ENCODE measurements at regions not wholly inside any gene's neighbourhood (a gene's known extent, or its start where the extent isn't known, plus 50 kb on each side); places are given as distances from the start of the nearest gene placed in this dataset.

DNA sequence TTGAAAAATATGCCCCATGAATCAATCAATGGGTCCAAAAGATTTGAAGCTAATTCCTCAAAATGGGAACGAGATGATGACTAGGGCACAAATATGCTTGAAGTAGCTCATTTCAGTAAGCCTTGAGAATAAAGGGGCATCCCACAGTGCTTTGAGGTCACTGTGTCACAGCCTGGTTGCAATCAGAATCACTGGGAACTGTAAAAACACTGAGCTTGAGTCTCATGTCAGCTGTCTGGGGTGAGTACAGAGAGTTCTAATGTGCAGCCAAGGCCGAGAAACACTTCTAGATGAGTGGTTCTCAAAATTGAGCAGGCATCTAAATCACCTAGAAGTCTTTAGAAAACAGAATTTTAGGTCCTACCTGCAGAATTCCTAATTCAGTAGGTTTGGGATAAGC, 120.5 kb upstream of the EGFL6 start:
- no peak overlapping the region for H3K56ac ChIP-seq (replicated peaks; ENCODE audit: insufficient read length, low read depth, low read length)
- H2BK20ac ChIP-seq (ENCODE audit: low read length): no peak overlapping the region
- H3K36me3 ChIP-seq (ENCODE audit: control insufficient read depth in 2 of 4, insufficient read depth in 4 of 4, low read length in 3 of 4): no peaks in the 10 kb centered on the region
- POLR2A ChIA-PET (ENCODE audit: partially characterized antibody): no interaction called here
- H3K23ac ChIP-seq (ENCODE audit: insufficient read length): no peak overlapping the region
- no peak overlapping the region for H3K4me2 ChIP-seq (ENCODE audit: insufficient read depth in 1 of 2, low read depth in 2 of 2, low read length in 2 of 2)
- no peak overlapping the region for H2BK15ac ChIP-seq (ENCODE audit: low read length)
- H3K79me1 ChIP-seq (ENCODE audit: low read depth, low read length): no peaks in the 10 kb centered on the region
- no peak overlapping the region for H3K4me3 ChIP-seq (ENCODE audit: extremely low read depth in 1 of 4, insufficient read depth in 2 of 4, low read depth in 3 of 4, low read length in 4 of 4)
- no peak overlapping the region for H2AK5ac ChIP-seq (ENCODE audit: low read depth, low read length)
- TF ChIP-seq CTBP2 (IDR thresholded peaks at IDR 0.05; ENCODE audit: borderline replicate concordance, insufficient read depth, insufficient read length, low read length): no peak
- no peak for TF ChIP-seq RXRA (IDR thresholded peaks at IDR 0.05; ENCODE audit: insufficient read depth, low read depth, low read length)
- TF ChIP-seq TEAD4 (IDR thresholded peaks at IDR 0.05; ENCODE audit: low read depth, low read length): no peak
- no peak for TF ChIP-seq ZNF274 (IDR thresholded peaks at IDR 0.05; ENCODE audit: borderline replicate concordance, extremely low read depth, low read length)
- no peak for TF ChIP-seq SIX5 (IDR thresholded peaks at IDR 0.05; ENCODE audit: low read depth, low read length)
- TF ChIP-seq EGR1 (IDR thresholded peaks at IDR 0.05; ENCODE audit: borderline replicate concordance, low read depth, low read length): no peak
- TF ChIP-seq BRCA1 (IDR thresholded peaks at IDR 0.05; ENCODE audit: low read depth, low read length): no peak
- TF ChIP-seq RBBP5 (IDR thresholded peaks at IDR 0.05; ENCODE audit: borderline replicate concordance, low read depth, low read length): no peak
- no peak overlapping the region for H2AFZ ChIP-seq (ENCODE audit: low read length)
- no peak overlapping the region for H3K18ac ChIP-seq (ENCODE audit: extremely low read depth, low read length)
- H4K20me1 ChIP-seq (replicated peaks in 1 of 2; ENCODE audit: control insufficient read depth in 1 of 2, insufficient read depth in 2 of 2, low read length in 2 of 2): no peaks in the 10 kb centered on the region
- CTCF ChIA-PET (ENCODE audit: partially characterized antibody): interaction anchor here (1.1 to 1.5 kb wide), 2 partner anchors 39 to 502 kb away, joined by 3 to 4 read pairs; no protein-coding TSS in a partner anchor
- no peaks in the 10 kb centered on the region for H3K23me2 ChIP-seq (ENCODE audit: low read depth, low read length)
- no peak overlapping the region for H3K27ac ChIP-seq (ENCODE audit: low read depth, low read length)
- H3K4me1 ChIP-seq (replicated peaks in 1 of 4; ENCODE audit: control insufficient read depth in 3 of 4, insufficient read depth in 4 of 4, low read length in 3 of 4): no peaks in the 10 kb centered on the region
- 85% methylated on average over 2 of the region's 2 CpGs; no CpG with 5 or more reads in 1 of the 2 experiments for WGBS, 2 experiments (ENCODE audit: extremely low coverage in 1 of 2, insufficient coverage in 1 of 2, insufficient read length in 1 of 2, insufficient replicate concordance in 2 of 2, low coverage in 1 of 2, low lambda C conversion rate in 2 of 2, missing lambda C conversion rate in 1 of 2)
- no peaks in the 10 kb centered on the region for H3K9me3 ChIP-seq (ENCODE audit: insufficient read depth in 2 of 2, low read depth in 1 of 2, low read length in 1 of 2)
- H3K79me2 ChIP-seq (ENCODE audit: control insufficient read depth in 1 of 2, insufficient read depth in 2 of 2, low read length in 2 of 2): no peaks in the 10 kb centered on the region
- H4K8ac ChIP-seq (ENCODE audit: extremely low read depth, insufficient read depth, low read length): no peak overlapping the region
- FAIRE-seq (no peak), DNase-seq (ENCODE audit: low read depth in 1 of 2, low spot score in 2 of 2) (no peak)
- no peaks in the 10 kb centered on the region for H3K27me3 ChIP-seq (replicated peaks in 1 of 4; ENCODE audit: control insufficient read depth in 3 of 4, extremely low read depth in 1 of 4, insufficient read depth in 3 of 4, low read length in 3 of 4)
- no peak overlapping the region for H3K9ac ChIP-seq (replicated peaks in 1 of 4; ENCODE audit: extremely low read depth in 1 of 4, low read depth in 3 of 4, low read length in 3 of 4)
- H2BK12ac ChIP-seq (ENCODE audit: low read depth, low read length): no peak overlapping the region
- no peak overlapping the region for H4K5ac ChIP-seq (ENCODE audit: insufficient read length, low read depth, low read length)
- H2BK120ac ChIP-seq (replicated peaks; ENCODE audit: low read depth, low read length): no peak overlapping the region
- H2BK5ac ChIP-seq (ENCODE audit: low read depth, low read length): no peak overlapping the region
- no peak overlapping the region for H4K91ac ChIP-seq (replicated peaks; ENCODE audit: insufficient read length, low read length)
- H3K4ac ChIP-seq (replicated peaks; ENCODE audit: insufficient read length, low read depth, low read length): no peak overlapping the region
- H3K14ac ChIP-seq (ENCODE audit: insufficient read length): no peak overlapping the region

Data from H1 (cell line).